ENCODE measurements at regions not wholly inside any gene's neighbourhood (a gene's known extent, or its start where the extent isn't known, plus 50 kb on each side); places are given as distances from the start of the nearest gene placed in this dataset.

- Histone ChIP-seq H3K9ac (ENCODE audit: low read length) (no peak overlapping the region), H3K79me2 (ENCODE audit: insufficient read depth, low read length) (no peaks in the 10 kb centered on the region)
Observed at GRCh38 chr18:24669015-24669414, 208.6 kb downstream of the HRH4 start.

GRCh38 chr18:24669502-24669901, 209.1 kb downstream of the HRH4 start:
- Histone ChIP-seq H3F3A (ENCODE audit: insufficient read depth) (no peaks in the 10 kb centered on the region), H3K9ac (ENCODE audit: low read length) (no peak overlapping the region)

More at GRCh38 chr18:24669015-24669414, 208.6 kb downstream of the HRH4 start:
- no peak for TF ChIP-seq CTCF (IDR thresholded peaks at IDR 0.05; ENCODE audit: insufficient read depth, low read length, poor library complexity, severe bottlenecking)
- no peak for TF ChIP-seq EZH2phosphoT487 (conservative IDR thresholded peaks at IDR 0.05; ENCODE audit: low read length)
- Histone ChIP-seq H2AFZ (ENCODE audit: low read depth, low read length, severe bottlenecking) (no peak overlapping the region), H3K4me2 (ENCODE audit: low read depth, low read length, poor library complexity, severe bottlenecking) (no peak overlapping the region), H3F3A (ENCODE audit: insufficient read depth) (no peaks in the 10 kb centered on the region), H4K20me1 (ENCODE audit: low read depth, low read length) (no peaks in the 10 kb centered on the region), H3K27ac (ENCODE audit: low read depth, low read length) (no peak overlapping the region), H3K36me3 (ENCODE audit: low read length) (no peaks in the 10 kb centered on the region), H3K9me2 (replicated peaks; ENCODE audit: insufficient read depth, low read length) (no peaks in the 10 kb centered on the region), H3K27me3 (ENCODE audit: low read length) (no peaks in the 10 kb centered on the region), H3K9me3 (ENCODE audit: insufficient read depth, low read length) (no peaks in the 10 kb centered on the region), H3K4me3 (ENCODE audit: insufficient read depth, low read length, poor library complexity, severe bottlenecking) (no peak overlapping the region)

GRCh38 chr18:24672165-24672941, 211.9 kb downstream of the HRH4 start:
- H4K20me1 ChIP-seq (ENCODE audit: low read depth, low read length): no peaks in the 10 kb centered on the region
- no peak overlapping the region for H3K27ac ChIP-seq (ENCODE audit: low read depth, low read length)
- no peaks in the 10 kb centered on the region for H3K27me3 ChIP-seq (ENCODE audit: low read length)
- H3K36me3 ChIP-seq (ENCODE audit: low read length): no peaks in the 10 kb centered on the region
- H3K79me2 ChIP-seq (ENCODE audit: insufficient read depth, low read length): no peaks in the 10 kb centered on the region
- TF ChIP-seq EZH2phosphoT487 (conservative IDR thresholded peaks at IDR 0.05; ENCODE audit: low read length) (no peak), CTCF (IDR thresholded peaks at IDR 0.05; ENCODE audit: insufficient read depth, low read length, poor library complexity, severe bottlenecking) (no peak)
- H3K9ac ChIP-seq (ENCODE audit: low read length): no peak overlapping the region
- no peak overlapping the region for H2AFZ ChIP-seq (ENCODE audit: low read depth, low read length, severe bottlenecking)
- H3K4me3 ChIP-seq (ENCODE audit: insufficient read depth, low read length, poor library complexity, severe bottlenecking): no peak overlapping the region
- no peaks in the 10 kb centered on the region for H3K9me3 ChIP-seq (ENCODE audit: insufficient read depth, low read length)
- no peak overlapping the region for H3K4me2 ChIP-seq (ENCODE audit: low read depth, low read length, poor library complexity, severe bottlenecking)
- H3F3A ChIP-seq (ENCODE audit: insufficient read depth): no peaks in the 10 kb centered on the region
- no peaks in the 10 kb centered on the region for H3K9me2 ChIP-seq (replicated peaks; ENCODE audit: insufficient read depth, low read length)

More at GRCh38 chr18:24669502-24669901, 209.1 kb downstream of the HRH4 start:
- Histone ChIP-seq H4K20me1 (ENCODE audit: low read depth, low read length) (no peaks in the 10 kb centered on the region), H3K27ac (ENCODE audit: low read depth, low read length) (no peak overlapping the region), H3K4me2 (ENCODE audit: low read depth, low read length, poor library complexity, severe bottlenecking) (no peak overlapping the region), H3K36me3 (ENCODE audit: low read length) (no peaks in the 10 kb centered on the region), H3K79me2 (ENCODE audit: insufficient read depth, low read length) (no peaks in the 10 kb centered on the region), H3K27me3 (ENCODE audit: low read length) (no peaks in the 10 kb centered on the region), H3K9me3 (ENCODE audit: insufficient read depth, low read length) (no peaks in the 10 kb centered on the region), H3K4me3 (ENCODE audit: insufficient read depth, low read length, poor library complexity, severe bottlenecking) (no peak overlapping the region), H3K9me2 (replicated peaks; ENCODE audit: insufficient read depth, low read length) (no peaks in the 10 kb centered on the region), H2AFZ (ENCODE audit: low read depth, low read length, severe bottlenecking) (no peak overlapping the region)
- TF ChIP-seq EZH2phosphoT487 (conservative IDR thresholded peaks at IDR 0.05; ENCODE audit: low read length) (no peak), CTCF (IDR thresholded peaks at IDR 0.05; ENCODE audit: insufficient read depth, low read length, poor library complexity, severe bottlenecking) (no peak)
